Hepatic stellate cell (primary cell): ENCODE measurements at regions not wholly inside any gene's neighbourhood (a gene's known extent, or its start where the extent isn't known, plus 50 kb on each side); places are given as distances from the start of the nearest gene placed in this dataset.

Experiments used
- DNase-seq: peaks from one replicate; pipeline ENCODE4 v3.0.0; 2011; ENCODE audit warnings: low spot score

GRCh38 chr13:89827552-89827951, 1519.9 kb upstream of the MIR17HG start:
- DNase-seq: no peak

GRCh38 chr13:89828506-89828905, 1519.0 kb upstream of the MIR17HG start:
- no peak for DNase-seq

GRCh38 chr13:89831157-89831556, 1516.3 kb upstream of the MIR17HG start:
- no peak for DNase-seq

GRCh38 chr13:89832827-89833226, 1514.7 kb upstream of the MIR17HG start:
- no peak for DNase-seq

GRCh38 chr13:89843621-89844020, 1503.9 kb upstream of the MIR17HG start:
- no peak for DNase-seq

GRCh38 chr13:89845874-89846273, 1501.6 kb upstream of the MIR17HG start:
- no peak for DNase-seq

- DNase-seq: no peak
Observed at GRCh38 chr13:89846926-89847585, 1500.4 kb upstream of the MIR17HG start.

GRCh38 chr13:89852570-89852969, 1494.9 kb upstream of the MIR17HG start:
- DNase-seq: no peak

- no peak for DNase-seq
Observed at GRCh38 chr13:89856512-89856911, 1491.0 kb upstream of the MIR17HG start.

GRCh38 chr13:89857502-89857901, 1490.0 kb upstream of the MIR17HG start:
- DNase-seq: no peak

- DNase-seq: no peak
Observed at GRCh38 chr13:89862011-89862690, 1485.3 kb upstream of the MIR17HG start.

- no peak for DNase-seq
Observed at GRCh38 chr13:89862691-89863036, 1484.8 kb upstream of the MIR17HG start.

- no peak for DNase-seq
Observed at GRCh38 chr13:89865164-89866064, 1482.1 kb upstream of the MIR17HG start.

- no peak for DNase-seq
Observed at GRCh38 chr13:89869312-89869711, 1478.2 kb upstream of the MIR17HG start.

- DNase-seq: no peak
Observed at GRCh38 chr13:89878904-89879303, 1468.6 kb upstream of the MIR17HG start.

GRCh38 chr13:89880201-89880600, 1467.3 kb upstream of the MIR17HG start:
- no peak for DNase-seq

GRCh38 chr13:89883893-89884448, 1463.5 kb upstream of the MIR17HG start:
- DNase-seq: no peak

- no peak for DNase-seq
Observed at GRCh38 chr13:89890806-89891205, 1456.7 kb upstream of the MIR17HG start.

GRCh38 chr13:89891416-89891815, 1456.1 kb upstream of the MIR17HG start:
- no peak for DNase-seq

GRCh38 chr13:89897681-89898080, 1449.8 kb upstream of the MIR17HG start:
- no peak for DNase-seq

GRCh38 chr13:89899302-89900103, 1448.0 kb upstream of the MIR17HG start:
- DNase-seq: no peak
